ENCODE measurements at regions not wholly inside any gene's neighbourhood (a gene's known extent, or its start where the extent isn't known, plus 50 kb on each side); places are given as distances from the start of the nearest gene placed in this dataset.

- Histone ChIP-seq H3K36me3 (ENCODE audit: control insufficient read depth in 2 of 2, extremely low read depth in 1 of 2, insufficient read depth in 2 of 2, low read length in 2 of 2) (no peaks in the 10 kb centered on the region), H3K27ac (ENCODE audit: insufficient read depth, low read depth, low read length) (no peak overlapping the region), H3K4me3 (replicated peaks in 1 of 3; ENCODE audit: insufficient read depth in 1 of 3, low read depth in 1 of 3, low read length in 3 of 3) (no peak overlapping the region), H3K9me3 (replicated peaks; ENCODE audit: control insufficient read depth, insufficient read depth, low read length) (no peaks in the 10 kb centered on the region), H3K4me1 (ENCODE audit: control insufficient read depth, extremely low read depth, insufficient read depth, low read length) (no peaks in the 10 kb centered on the region), H3K4me2 (ENCODE audit: insufficient read depth, low read length) (no peak overlapping the region), H4K20me1 (replicated peaks; ENCODE audit: control insufficient read depth, extremely low read depth, insufficient read depth, low read length) (no peaks in the 10 kb centered on the region), H3K27me3 (ENCODE audit: control insufficient read depth in 2 of 2, insufficient read depth in 2 of 2, low read length in 2 of 2) (no peaks in the 10 kb centered on the region), H2AFZ (ENCODE audit: low read depth, low read length) (no peak overlapping the region), H3K9me1 (replicated peaks; ENCODE audit: control insufficient read depth, extremely low read depth, insufficient read depth, low read length) (no peaks in the 10 kb centered on the region), H3K9ac (replicated peaks; ENCODE audit: extremely low read depth, insufficient read depth, low read length) (no peak overlapping the region), H3K79me2 (ENCODE audit: control insufficient read depth, insufficient read depth, low read length) (no peaks in the 10 kb centered on the region)
- intact Hi-C loops (cut with micrococcal nuclease) = no loop called here
- ChIA-PET POLR2A (no interaction called here), CTCF (interaction anchor here (0.5 to 2.1 kb wide), 3 partner anchors 11 to 441 kb away, joined by 3 to 5 read pairs (median 4); no protein-coding TSS in a partner anchor)
- TF ChIP-seq FOS (IDR thresholded peaks at IDR 0.05; ENCODE audit: borderline replicate concordance, insufficient read depth, low read length) = no peak
- TF ChIP-seq JUN (IDR thresholded peaks at IDR 0.05; ENCODE audit: borderline replicate concordance, insufficient read depth, insufficient read length, low read depth) = no peak
- TF ChIP-seq EZH2 (IDR thresholded peaks at IDR 0.05; ENCODE audit: borderline replicate concordance, low read depth, low read length, severe bottlenecking) = no peak
- TF ChIP-seq POLR2A (IDR thresholded peaks at IDR 0.05; ENCODE audit: low read depth, low read length) = no peak
- dilution Hi-C loops (cut with MboI; ENCODE audit: extremely low pct_ligation_motif_present, low sequenced_read_pairs) = loop anchor here (25.0 kb wide), 1 partner anchor 445 kb away; no protein-coding TSS in a partner anchor
- no TSS peak for BruUV-seq (replicated peaks)
- DNase-seq (ENCODE audit: low read depth, low spot score) = no peak
- no peak for FAIRE-seq
These were observed 57.0 kb upstream of the ETV6 start for GRCh38 chr12:11592484-11592883.

DNA sequence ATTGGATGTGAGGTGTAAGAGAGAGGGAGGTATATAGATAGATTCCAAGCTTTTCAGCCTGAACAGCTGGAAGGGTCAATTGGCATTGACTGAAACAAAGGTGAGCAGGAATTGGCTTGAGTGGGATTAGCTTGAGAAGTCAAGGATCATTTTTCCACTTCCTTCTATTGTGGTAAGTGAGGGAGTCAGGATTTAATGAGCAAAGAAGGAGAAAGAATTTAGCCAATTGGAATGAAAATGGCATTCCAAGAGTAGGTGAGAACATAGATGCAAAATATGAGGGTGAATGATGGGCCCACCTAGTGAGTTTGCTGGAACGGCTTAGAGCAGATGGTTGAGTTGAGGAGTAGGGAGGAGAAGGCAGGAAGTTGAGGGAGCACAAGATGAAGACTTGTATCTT is 56.5 kb upstream of the ETV6 start:
- no TSS peak for BruUV-seq (replicated peaks)
- no peaks in the 10 kb centered on the region for H3K9me3 ChIP-seq (replicated peaks; ENCODE audit: control insufficient read depth, insufficient read depth, low read length)
- H3K27ac ChIP-seq (ENCODE audit: insufficient read depth, low read depth, low read length) = no peak overlapping the region
- H3K4me3 ChIP-seq (replicated peaks in 1 of 3; ENCODE audit: insufficient read depth in 1 of 3, low read depth in 1 of 3, low read length in 3 of 3) = no peak overlapping the region
- DNase-seq (ENCODE audit: low read depth, low spot score) = no peak
- no peak overlapping the region for H3K9ac ChIP-seq (replicated peaks; ENCODE audit: extremely low read depth, insufficient read depth, low read length)
- H3K4me2 ChIP-seq (ENCODE audit: insufficient read depth, low read length) = no peak overlapping the region
- no peaks in the 10 kb centered on the region for H3K36me3 ChIP-seq (ENCODE audit: control insufficient read depth in 2 of 2, extremely low read depth in 1 of 2, insufficient read depth in 2 of 2, low read length in 2 of 2)
- TF ChIP-seq, protein P1, sequence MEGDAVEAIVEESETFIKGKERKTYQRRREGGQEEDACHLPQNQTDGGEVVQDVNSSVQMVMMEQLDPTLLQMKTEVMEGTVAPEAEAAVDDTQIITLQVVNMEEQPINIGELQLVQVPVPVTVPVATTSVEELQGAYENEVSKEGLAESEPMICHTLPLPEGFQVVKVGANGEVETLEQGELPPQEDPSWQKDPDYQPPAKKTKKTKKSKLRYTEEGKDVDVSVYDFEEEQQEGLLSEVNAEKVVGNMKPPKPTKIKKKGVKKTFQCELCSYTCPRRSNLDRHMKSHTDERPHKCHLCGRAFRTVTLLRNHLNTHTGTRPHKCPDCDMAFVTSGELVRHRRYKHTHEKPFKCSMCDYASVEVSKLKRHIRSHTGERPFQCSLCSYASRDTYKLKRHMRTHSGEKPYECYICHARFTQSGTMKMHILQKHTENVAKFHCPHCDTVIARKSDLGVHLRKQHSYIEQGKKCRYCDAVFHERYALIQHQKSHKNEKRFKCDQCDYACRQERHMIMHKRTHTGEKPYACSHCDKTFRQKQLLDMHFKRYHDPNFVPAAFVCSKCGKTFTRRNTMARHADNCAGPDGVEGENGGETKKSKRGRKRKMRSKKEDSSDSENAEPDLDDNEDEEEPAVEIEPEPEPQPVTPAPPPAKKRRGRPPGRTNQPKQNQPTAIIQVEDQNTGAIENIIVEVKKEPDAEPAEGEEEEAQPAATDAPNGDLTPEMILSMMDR (IDR thresholded peaks at IDR 0.05; ENCODE audit: extremely low read depth in 1 of 2, insufficient read depth in 1 of 2, low read depth in 1 of 2, low read length in 2 of 2) = no peak
- TF ChIP-seq, protein P2, sequence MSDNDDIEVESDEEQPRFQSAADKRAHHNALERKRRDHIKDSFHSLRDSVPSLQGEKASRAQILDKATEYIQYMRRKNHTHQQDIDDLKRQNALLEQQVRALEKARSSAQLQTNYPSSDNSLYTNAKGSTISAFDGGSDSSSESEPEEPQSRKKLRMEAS (IDR thresholded peaks at IDR 0.05; ENCODE audit: insufficient read depth, insufficient read length) = no peak
- no peak for TF ChIP-seq FOS (IDR thresholded peaks at IDR 0.05; ENCODE audit: borderline replicate concordance, insufficient read depth, low read length)
- no peak overlapping the region for H2AFZ ChIP-seq (ENCODE audit: low read depth, low read length)
- dilution Hi-C loops (cut with MboI; ENCODE audit: extremely low pct_ligation_motif_present, low sequenced_read_pairs) (loop anchor here (25.0 kb wide), 1 partner anchor 444 kb away; no protein-coding TSS in a partner anchor), intact Hi-C loops (cut with micrococcal nuclease) (no loop called here)
- no peak for FAIRE-seq
- no peaks in the 10 kb centered on the region for H3K4me1 ChIP-seq (ENCODE audit: control insufficient read depth, extremely low read depth, insufficient read depth, low read length)
- no peaks in the 10 kb centered on the region for H3K27me3 ChIP-seq (ENCODE audit: control insufficient read depth in 2 of 2, insufficient read depth in 2 of 2, low read length in 2 of 2)
- ChIA-PET CTCF (interaction anchor here (0.5 to 2.1 kb wide), 3 partner anchors 12 to 440 kb away, joined by 3 to 5 read pairs (median 4); no protein-coding TSS in a partner anchor), POLR2A (no interaction called here)
- no peaks in the 10 kb centered on the region for H3K9me1 ChIP-seq (replicated peaks; ENCODE audit: control insufficient read depth, extremely low read depth, insufficient read depth, low read length)
- H4K20me1 ChIP-seq (replicated peaks; ENCODE audit: control insufficient read depth, extremely low read depth, insufficient read depth, low read length) = no peaks in the 10 kb centered on the region
- no peaks in the 10 kb centered on the region for H3K79me2 ChIP-seq (ENCODE audit: control insufficient read depth, insufficient read depth, low read length)

Data from endothelial cell of umbilical vein (primary cell).